Uterus (tissue), 2 donors: ENCODE measurements at regions not wholly inside any gene's neighbourhood (a gene's known extent, or its start where the extent isn't known, plus 50 kb on each side); places are given as distances from the start of the nearest gene placed in this dataset.

ENCODE experiments used
- POLR2A ChIP-seq, 2 donors: fragments of 450-650 bp; IDR thresholded peaks; one replicate each; pipeline ENCODE4 v1.6.1; 2016; ENCODE audit warnings: antibody characterized with exemption in 2 of 2, mild to moderate bottlenecking in 1 of 2, moderate library complexity in 1 of 2
- TF ChIP-seq, protein P1 (sequence below), 4 experiments: fragments of 200-600 bp in 2 of 4; fragments of 450-650 bp in 2 of 4; sonication (generic) in 2 of 4; IDR thresholded peaks; one replicate each; pipeline ENCODE4 v1.5.1; 2016 to 2019; ENCODE audit warnings: antibody characterized with exemption in 4 of 4, mild to moderate bottlenecking in 2 of 4, moderate library complexity in 1 of 4

- TF ChIP-seq, protein P1, sequence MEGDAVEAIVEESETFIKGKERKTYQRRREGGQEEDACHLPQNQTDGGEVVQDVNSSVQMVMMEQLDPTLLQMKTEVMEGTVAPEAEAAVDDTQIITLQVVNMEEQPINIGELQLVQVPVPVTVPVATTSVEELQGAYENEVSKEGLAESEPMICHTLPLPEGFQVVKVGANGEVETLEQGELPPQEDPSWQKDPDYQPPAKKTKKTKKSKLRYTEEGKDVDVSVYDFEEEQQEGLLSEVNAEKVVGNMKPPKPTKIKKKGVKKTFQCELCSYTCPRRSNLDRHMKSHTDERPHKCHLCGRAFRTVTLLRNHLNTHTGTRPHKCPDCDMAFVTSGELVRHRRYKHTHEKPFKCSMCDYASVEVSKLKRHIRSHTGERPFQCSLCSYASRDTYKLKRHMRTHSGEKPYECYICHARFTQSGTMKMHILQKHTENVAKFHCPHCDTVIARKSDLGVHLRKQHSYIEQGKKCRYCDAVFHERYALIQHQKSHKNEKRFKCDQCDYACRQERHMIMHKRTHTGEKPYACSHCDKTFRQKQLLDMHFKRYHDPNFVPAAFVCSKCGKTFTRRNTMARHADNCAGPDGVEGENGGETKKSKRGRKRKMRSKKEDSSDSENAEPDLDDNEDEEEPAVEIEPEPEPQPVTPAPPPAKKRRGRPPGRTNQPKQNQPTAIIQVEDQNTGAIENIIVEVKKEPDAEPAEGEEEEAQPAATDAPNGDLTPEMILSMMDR (IDR thresholded peaks at IDR 0.05), result no peak
- no peak for TF ChIP-seq POLR2A (IDR thresholded peaks at IDR 0.05)
These were observed 768.2 kb upstream of the VRK2 start for GRCh38 chr2:57278451-57278850.
